SK-N-MC (cell line): ENCODE measurements at regions not wholly inside any gene's neighbourhood (a gene's known extent, or its start where the extent isn't known, plus 50 kb on each side); places are given as distances from the start of the nearest gene placed in this dataset.

Source experiments
- EZH2 ChIP-seq: fragments of 200-600 bp; sonication (generic); IDR thresholded peaks from one replicate; pipeline ENCODE4 v1.6.1; 2017; ENCODE audit warnings: antibody characterized with exemption
- FOXP2 ChIP-seq: optimal IDR thresholded peaks from 2 replicates; pipeline ENCODE3; 2011; ENCODE audit warnings: mild to moderate bottlenecking, moderate library complexity; ENCODE audit not compliant: insufficient read depth; ENCODE audit errors: extremely low read length, control extremely low read depth
- POLR2AphosphoS5 ChIP-seq: IDR thresholded peaks from 2 replicates; pipeline ENCODE4 v1.6.1; 2012; ENCODE audit warnings: mild to moderate bottlenecking, low read depth, low read length, borderline replicate concordance

- TF ChIP-seq POLR2AphosphoS5 (no peak), FOXP2 (no peak), EZH2 (no peak)
Observed at GRCh38 chr11:24163841-24164240, 333.0 kb upstream of the LUZP2 start.
